ENCODE measurements at regions not wholly inside any gene's neighbourhood (a gene's known extent, or its start where the extent isn't known, plus 50 kb on each side); places are given as distances from the start of the nearest gene placed in this dataset.

DNA sequence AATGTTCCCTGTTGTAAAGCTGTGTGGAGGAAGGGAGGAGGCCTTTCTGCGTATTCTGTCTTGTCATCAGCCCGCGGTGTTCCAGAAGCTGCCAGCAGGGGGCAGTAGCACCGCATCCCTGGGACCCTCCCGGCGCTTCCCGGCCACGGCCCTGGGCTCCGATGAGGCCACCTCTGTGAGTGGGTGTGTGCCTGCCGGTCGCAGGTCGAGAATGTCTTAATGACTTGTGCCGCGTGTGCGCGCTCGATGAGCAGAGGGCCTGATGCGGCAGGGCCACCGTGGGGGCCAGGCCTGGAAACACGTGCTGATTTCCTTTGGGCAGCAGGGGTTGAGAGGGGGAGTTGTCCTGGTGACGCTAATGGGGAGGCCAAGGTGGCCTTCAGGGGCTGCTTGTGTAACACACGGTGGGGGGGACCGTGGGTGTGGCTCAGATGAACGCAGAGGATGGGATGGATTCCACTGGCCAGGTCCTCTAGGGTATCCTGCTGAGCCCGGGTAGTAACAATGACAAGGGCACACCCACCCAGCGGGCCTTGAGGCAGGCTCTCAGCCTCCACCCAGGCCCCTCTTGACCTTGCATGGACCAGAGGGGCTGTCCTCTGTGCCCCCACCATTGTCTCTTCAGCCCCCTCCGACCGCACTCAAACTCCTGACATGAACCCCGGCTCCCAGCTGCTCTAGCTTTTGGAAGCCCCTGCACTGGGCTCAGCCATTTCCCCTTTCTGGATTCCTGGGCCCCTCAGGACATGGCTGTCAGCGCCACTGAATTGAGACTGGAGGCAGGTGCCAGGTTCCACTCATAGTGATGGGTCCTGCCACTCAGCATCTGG is 135.9 kb upstream of the PODXL start:
- CTCF ChIA-PET, result interaction anchor here (0.6 to 6.4 kb wide), 52 partner anchors 10 to 1443 kb away, joined by 3 to 107 read pairs (median 4); no protein-coding TSS in a partner anchor
- H3K9me2 ChIP-seq, result no peaks in the 10 kb centered on the region
- no peak overlapping the region for H3K27ac ChIP-seq (ENCODE audit: low read depth in 2 of 2, low read length in 1 of 2)
- no peaks in the 10 kb centered on the region for H4K20me1 ChIP-seq (ENCODE audit: insufficient read depth)
- H3K4me1 ChIP-seq (ENCODE audit: control insufficient read depth in 1 of 2, insufficient read depth in 2 of 2, low read depth in 1 of 2, low read length in 1 of 2), result peaks cover 0 to 4% of the 10 kb centered on the region in 2 experiments; a peak in 1 of 4 replicates
- no peaks in the 10 kb centered on the region for H3K27me3 ChIP-seq (ENCODE audit: insufficient read depth)
- H3K9ac ChIP-seq, result no peak overlapping the region
- H3K4me2 ChIP-seq, result peak overlapping the region; percentile 45; the same call in 1 of the 2 replicates
- TF ChIP-seq SMC3 (IDR thresholded peaks at IDR 0.05; ENCODE audit: low read depth, low read length) (peak; percentile 73), MEF2A (IDR thresholded peaks at IDR 0.05; ENCODE audit: borderline replicate concordance, low read depth) (no peak), CHD2 (IDR thresholded peaks at IDR 0.05; ENCODE audit: low read length, partially characterized antibody) (peak; percentile 18), RAD21 (IDR thresholded peaks at IDR 0.05; ENCODE audit: low read length) (peak; percentile 85)
- TF ChIP-seq, protein P1, sequence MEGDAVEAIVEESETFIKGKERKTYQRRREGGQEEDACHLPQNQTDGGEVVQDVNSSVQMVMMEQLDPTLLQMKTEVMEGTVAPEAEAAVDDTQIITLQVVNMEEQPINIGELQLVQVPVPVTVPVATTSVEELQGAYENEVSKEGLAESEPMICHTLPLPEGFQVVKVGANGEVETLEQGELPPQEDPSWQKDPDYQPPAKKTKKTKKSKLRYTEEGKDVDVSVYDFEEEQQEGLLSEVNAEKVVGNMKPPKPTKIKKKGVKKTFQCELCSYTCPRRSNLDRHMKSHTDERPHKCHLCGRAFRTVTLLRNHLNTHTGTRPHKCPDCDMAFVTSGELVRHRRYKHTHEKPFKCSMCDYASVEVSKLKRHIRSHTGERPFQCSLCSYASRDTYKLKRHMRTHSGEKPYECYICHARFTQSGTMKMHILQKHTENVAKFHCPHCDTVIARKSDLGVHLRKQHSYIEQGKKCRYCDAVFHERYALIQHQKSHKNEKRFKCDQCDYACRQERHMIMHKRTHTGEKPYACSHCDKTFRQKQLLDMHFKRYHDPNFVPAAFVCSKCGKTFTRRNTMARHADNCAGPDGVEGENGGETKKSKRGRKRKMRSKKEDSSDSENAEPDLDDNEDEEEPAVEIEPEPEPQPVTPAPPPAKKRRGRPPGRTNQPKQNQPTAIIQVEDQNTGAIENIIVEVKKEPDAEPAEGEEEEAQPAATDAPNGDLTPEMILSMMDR (IDR thresholded peaks at IDR 0.05), result peak; percentile 100
- POLR2A ChIA-PET, result no interaction called here
- no peak overlapping the region for H2AFZ ChIP-seq (ENCODE audit: low read depth)
- peak; percentile 89 for DNase-seq
- peak overlapping the region; percentile 4 to 5; a peak in 2 of 4 replicates for H3K4me3 ChIP-seq (ENCODE audit: low read depth in 2 of 2, low read length in 1 of 2)
- no peaks in the 10 kb centered on the region for H3K79me2 ChIP-seq (ENCODE audit: insufficient read depth)
- no peaks in the 10 kb centered on the region for H3K36me3 ChIP-seq (replicated peaks in 1 of 2; ENCODE audit: control insufficient read depth in 1 of 2, insufficient read depth in 2 of 2, low read length in 1 of 2)
- 28% methylated on average over 26 of the region's 30 CpGs for WGBS (ENCODE audit: low lambda C conversion rate)
- no peaks in the 10 kb centered on the region for H3K9me3 ChIP-seq
- no peaks in the 10 kb centered on the region for H3F3A ChIP-seq (replicated peaks; ENCODE audit: insufficient read depth)

DNA sequence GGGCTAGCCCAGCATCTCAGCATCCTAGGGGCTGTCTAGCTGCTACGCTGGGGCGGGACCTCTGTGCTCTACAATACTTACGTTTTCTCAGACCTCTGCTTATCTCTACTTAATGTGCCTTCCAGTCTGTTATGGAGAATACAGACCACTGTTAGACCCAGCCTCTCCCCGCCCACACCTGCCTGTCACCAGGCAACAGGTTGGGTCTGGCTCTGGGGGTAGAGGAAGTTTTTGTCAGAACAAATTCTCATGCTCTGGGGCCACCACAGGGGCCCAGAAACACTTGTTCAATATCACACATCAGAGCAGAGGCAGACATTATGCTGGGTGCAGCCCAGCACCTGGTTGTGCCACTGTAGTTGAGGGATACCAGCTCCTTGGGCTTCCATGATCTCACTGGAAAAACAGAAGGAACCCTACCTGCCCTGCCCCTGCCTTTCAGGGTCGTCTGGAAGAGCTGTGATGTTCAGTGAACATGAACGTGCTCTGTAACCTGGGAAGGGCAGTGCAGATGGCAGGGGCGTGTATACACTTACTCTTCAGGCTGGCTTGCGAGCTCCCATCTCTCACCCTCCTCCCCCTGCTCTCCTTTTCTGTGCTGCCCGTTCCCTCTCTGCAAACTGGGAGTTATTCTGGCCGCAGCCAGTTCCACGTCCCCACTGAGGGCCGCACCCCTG is 135.2 kb upstream of the PODXL start:
- whole genome bisulfite sequencing (ENCODE audit: low lambda C conversion rate), result 40% methylated on average over 12 of the region's 12 CpGs
- TF ChIP-seq, protein P2, sequence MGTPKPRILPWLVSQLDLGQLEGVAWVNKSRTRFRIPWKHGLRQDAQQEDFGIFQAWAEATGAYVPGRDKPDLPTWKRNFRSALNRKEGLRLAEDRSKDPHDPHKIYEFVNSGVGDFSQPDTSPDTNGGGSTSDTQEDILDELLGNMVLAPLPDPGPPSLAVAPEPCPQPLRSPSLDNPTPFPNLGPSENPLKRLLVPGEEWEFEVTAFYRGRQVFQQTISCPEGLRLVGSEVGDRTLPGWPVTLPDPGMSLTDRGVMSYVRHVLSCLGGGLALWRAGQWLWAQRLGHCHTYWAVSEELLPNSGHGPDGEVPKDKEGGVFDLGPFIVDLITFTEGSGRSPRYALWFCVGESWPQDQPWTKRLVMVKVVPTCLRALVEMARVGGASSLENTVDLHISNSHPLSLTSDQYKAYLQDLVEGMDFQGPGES (IDR thresholded peaks at IDR 0.05; ENCODE audit: low read depth, low read length), result no peak
- Histone ChIP-seq H3K9me2 (no peaks in the 10 kb centered on the region), H3F3A (replicated peaks; ENCODE audit: insufficient read depth) (no peaks in the 10 kb centered on the region), H3K27ac (ENCODE audit: low read depth in 2 of 2, low read length in 1 of 2) (no peak overlapping the region), H4K20me1 (ENCODE audit: insufficient read depth) (no peaks in the 10 kb centered on the region), H3K9ac (no peak overlapping the region), H3K79me2 (ENCODE audit: insufficient read depth) (no peaks in the 10 kb centered on the region), H2AFZ (ENCODE audit: low read depth) (no peak overlapping the region), H3K9me3 (no peaks in the 10 kb centered on the region), H3K27me3 (ENCODE audit: insufficient read depth) (no peaks in the 10 kb centered on the region), H3K4me1 (ENCODE audit: control insufficient read depth in 1 of 2, insufficient read depth in 2 of 2, low read depth in 1 of 2, low read length in 1 of 2) (peaks cover 0 to 4% of the 10 kb centered on the region in 2 experiments; a peak in 1 of 4 replicates), H3K4me2 (peak overlapping the region; percentile 45; the same call in 1 of the 2 replicates), H3K4me3 (ENCODE audit: low read depth in 2 of 2, low read length in 1 of 2) (peak overlapping the region in 1 of 2 experiments; percentile 5; a peak in 1 of 4 replicates), H3K36me3 (replicated peaks in 1 of 2; ENCODE audit: control insufficient read depth in 1 of 2, insufficient read depth in 2 of 2, low read length in 1 of 2) (no peaks in the 10 kb centered on the region)
- ChIA-PET POLR2A (no interaction called here), CTCF (interaction anchor here (0.6 to 6.4 kb wide), 50 partner anchors 10 to 1444 kb away, joined by 3 to 107 read pairs (median 4); no protein-coding TSS in a partner anchor)
- DNase-seq, result no peak

Measured in SK-N-SH (cell line).